ENCODE measurements at regions not wholly inside any gene's neighbourhood (a gene's known extent, or its start where the extent isn't known, plus 50 kb on each side); places are given as distances from the start of the nearest gene placed in this dataset.

- TF ChIP-seq SIN3A (conservative IDR thresholded peaks at IDR 0.05 in 1 of 2, IDR thresholded peaks at IDR 0.05 in 1 of 2; ENCODE audit: low read depth in 1 of 2, low read length in 2 of 2) (no peak), NRF1 (IDR thresholded peaks at IDR 0.05; ENCODE audit: low read depth, low read length) (no peak), CHD1 (IDR thresholded peaks at IDR 0.05; ENCODE audit: low read depth, low read length) (no peak), EZH2 (IDR thresholded peaks at IDR 0.05; ENCODE audit: low read depth, low read length, severe bottlenecking) (no peak), SUZ12 (IDR thresholded peaks at IDR 0.05; ENCODE audit: low read length) (no peak), RAD21 (IDR thresholded peaks at IDR 0.05 in 1 of 2, conservative IDR thresholded peaks at IDR 0.05 in 1 of 2; ENCODE audit: low read depth in 2 of 2, low read length in 2 of 2) (no peak), USF2 (IDR thresholded peaks at IDR 0.05; ENCODE audit: low read length) (no peak), EGR1 (IDR thresholded peaks at IDR 0.05; ENCODE audit: borderline replicate concordance, low read depth, low read length) (no peak), ATF3 (IDR thresholded peaks at IDR 0.05; ENCODE audit: insufficient read depth, low read depth, low read length) (no peak)
Measured at GRCh38 chr21:34307991-34308532, 55.7 kb upstream of the KCNE2 start (continued).

Data from H1 (cell line).